ENCODE measurements at regions not wholly inside any gene's neighbourhood (a gene's known extent, or its start where the extent isn't known, plus 50 kb on each side); places are given as distances from the start of the nearest gene placed in this dataset.

DNA sequence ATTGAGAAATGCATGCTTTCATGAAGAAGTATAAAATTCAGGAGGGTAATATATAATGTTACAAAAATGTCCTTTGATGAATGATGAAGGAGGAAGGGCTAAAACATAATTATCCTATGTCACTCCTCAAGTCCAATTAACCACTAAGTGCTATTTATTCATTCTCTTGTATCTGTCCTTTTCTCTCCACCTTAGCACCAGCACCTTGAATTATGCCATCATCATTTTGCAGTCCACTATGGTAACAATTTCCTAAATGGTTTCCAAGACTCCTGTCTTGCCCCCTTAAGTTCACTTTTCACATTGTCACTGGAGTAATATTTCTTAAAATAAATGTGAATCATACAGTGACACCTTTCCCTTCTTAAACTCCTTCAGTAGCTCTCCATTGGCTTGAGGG lies 756.3 kb downstream of the STPG2 start:
- Mint-ChIP-seq H3K4me1 (peaks cover 0 to 1% (median 0%) of the 10 kb centered on the region in 7 donors), H3K4me3 (no peak overlapping the region), H3K9me3 (peaks cover 0 to 19% (median 5%) of the 10 kb centered on the region in 11 donors), H3K27ac (no peak overlapping the region), H3K36me3 (no peaks in the 10 kb centered on the region), H3K27me3 (no peaks in the 10 kb centered on the region)
- DNase-seq = no peak
- Histone ChIP-seq H3K9me3 (ENCODE audit: control insufficient read depth in 2 of 3, low read length in 3 of 3) (no peaks in the 10 kb centered on the region), H3K36me3 (ENCODE audit: control insufficient read depth in 2 of 3, insufficient read depth in 3 of 3, low read length in 3 of 3) (no peaks in the 10 kb centered on the region), H3K27me3 (ENCODE audit: control insufficient read depth in 2 of 2, insufficient read depth in 2 of 2, low read length in 2 of 2) (no peaks in the 10 kb centered on the region), H3K4me3 (ENCODE audit: low read length) (no peak overlapping the region), H3K4me1 (ENCODE audit: control insufficient read depth in 2 of 2, insufficient read depth in 2 of 2, low read length in 2 of 2) (no peaks in the 10 kb centered on the region), H3K27ac (ENCODE audit: low read depth, low read length) (no peak overlapping the region)
- POLR2A ChIA-PET = no interaction called here
- intact Hi-C loops (cut with micrococcal nuclease) = no loop called here
- ATAC-seq = no peak
- CTCF ChIA-PET = no interaction called here

DNA sequence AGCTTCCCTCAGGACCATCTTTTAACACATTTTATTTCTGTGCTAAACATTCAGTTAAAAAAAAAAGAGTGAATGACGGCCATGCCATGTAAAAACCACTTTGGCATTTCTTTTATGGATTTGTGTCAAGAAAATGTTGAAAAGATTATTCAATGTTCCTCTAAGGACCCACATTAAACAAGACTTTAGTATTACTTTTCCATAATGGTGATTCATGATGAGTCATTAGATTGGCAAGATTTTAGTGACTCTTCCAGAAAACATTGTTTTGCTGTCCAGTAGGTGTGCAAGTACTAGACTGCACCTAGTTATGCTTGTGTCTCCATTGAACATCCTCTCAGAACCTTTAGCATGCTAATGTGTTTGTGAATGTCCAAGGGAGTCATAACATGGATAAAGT lies 748.6 kb downstream of the STPG2 start:
- ATAC-seq (no peak), DNase-seq (no peak)
- peaks cover 0 to 1% (median 0%) of the 10 kb centered on the region in 7 donors for H3K4me1 Mint-ChIP-seq
- H3K36me3 Mint-ChIP-seq = no peaks in the 10 kb centered on the region
- CTCF ChIA-PET = no interaction called here
- Histone ChIP-seq H3K27me3 (ENCODE audit: control insufficient read depth in 2 of 2, insufficient read depth in 2 of 2, low read length in 2 of 2) (no peaks in the 10 kb centered on the region), H3K36me3 (ENCODE audit: control insufficient read depth in 2 of 3, insufficient read depth in 3 of 3, low read length in 3 of 3) (no peaks in the 10 kb centered on the region), H3K27ac (ENCODE audit: low read depth, low read length) (no peak overlapping the region), H3K9me3 (ENCODE audit: control insufficient read depth in 2 of 3, low read length in 3 of 3) (peaks cover 0 to 3% (median 0%) of the 10 kb centered on the region in 3 experiments), H3K4me1 (ENCODE audit: control insufficient read depth in 2 of 2, insufficient read depth in 2 of 2, low read length in 2 of 2) (no peaks in the 10 kb centered on the region), H3K4me3 (ENCODE audit: low read length) (no peak overlapping the region)
- intact Hi-C loops (cut with micrococcal nuclease) = no loop called here
- POLR2A ChIA-PET = no interaction called here
- no peaks in the 10 kb centered on the region for H3K27me3 Mint-ChIP-seq
- H3K4me3 Mint-ChIP-seq = no peak overlapping the region
- H3K27ac Mint-ChIP-seq = no peak overlapping the region
- H3K9me3 Mint-ChIP-seq = peaks cover 0 to 16% (median 6%) of the 10 kb centered on the region in 11 donors

DNA sequence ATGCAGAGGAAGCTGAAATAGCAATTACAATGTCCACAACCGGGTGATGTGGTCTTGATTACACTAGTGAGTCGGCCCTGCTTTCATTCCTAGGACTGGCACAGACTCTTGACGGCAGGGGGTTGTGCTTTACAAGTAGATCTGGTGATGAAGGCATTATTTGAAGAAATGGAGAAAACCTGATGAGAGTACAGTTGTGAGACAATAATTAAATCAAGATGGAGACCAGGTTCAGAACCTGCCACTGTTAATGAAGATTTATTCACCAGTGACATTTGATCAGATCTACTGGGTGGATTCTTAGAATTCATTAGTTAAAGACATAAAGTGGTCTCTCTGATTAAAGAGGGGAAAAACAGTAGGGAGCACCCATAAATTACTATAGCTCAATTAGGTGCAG lies 747.2 kb downstream of the STPG2 start:
- CTCF ChIA-PET = no interaction called here
- Mint-ChIP-seq H3K36me3 (no peaks in the 10 kb centered on the region), H3K4me3 (no peak overlapping the region), H3K4me1 (no peaks in the 10 kb centered on the region), H3K27ac (no peak overlapping the region), H3K9me3 (peaks cover 0 to 16% (median 10%) of the 10 kb centered on the region in 11 donors), H3K27me3 (no peaks in the 10 kb centered on the region)
- H3K27ac ChIP-seq (ENCODE audit: low read depth, low read length) = no peak overlapping the region
- no peaks in the 10 kb centered on the region for H3K36me3 ChIP-seq (ENCODE audit: control insufficient read depth in 2 of 3, insufficient read depth in 3 of 3, low read length in 3 of 3)
- ATAC-seq (no peak), DNase-seq (no peak)
- intact Hi-C loops (cut with micrococcal nuclease) = no loop called here
- H3K27me3 ChIP-seq (ENCODE audit: control insufficient read depth in 2 of 2, insufficient read depth in 2 of 2, low read length in 2 of 2) = no peaks in the 10 kb centered on the region
- no peaks in the 10 kb centered on the region for H3K4me1 ChIP-seq (ENCODE audit: control insufficient read depth in 2 of 2, insufficient read depth in 2 of 2, low read length in 2 of 2)
- H3K9me3 ChIP-seq (ENCODE audit: control insufficient read depth in 2 of 3, low read length in 3 of 3) = peaks cover 0 to 3% (median 0%) of the 10 kb centered on the region in 3 experiments
- H3K4me3 ChIP-seq (ENCODE audit: low read length) = no peak overlapping the region
- POLR2A ChIA-PET = no interaction called here

DNA sequence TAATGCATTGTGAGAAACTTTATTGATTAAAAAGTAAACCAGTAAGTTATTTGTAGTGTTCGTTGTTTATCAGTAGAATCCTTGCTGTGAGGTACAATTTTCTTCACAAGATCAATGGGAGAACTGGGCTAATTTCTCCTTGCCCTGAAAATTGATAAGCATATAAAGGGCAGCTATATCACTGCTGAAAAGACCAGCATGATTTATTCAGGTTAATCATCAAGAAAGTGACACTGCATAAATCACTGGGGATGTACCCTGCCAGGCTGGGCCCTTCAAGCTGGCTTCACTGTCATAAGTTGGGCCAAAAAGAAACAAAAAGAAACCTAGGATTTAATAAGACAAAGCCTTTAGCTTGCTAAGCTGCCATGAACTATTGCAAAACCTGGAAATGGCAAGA lies 746.7 kb downstream of the STPG2 start:
- H3K27ac Mint-ChIP-seq = no peak overlapping the region
- Histone ChIP-seq H3K9me3 (ENCODE audit: control insufficient read depth in 2 of 3, low read length in 3 of 3) (peaks cover 0 to 3% (median 0%) of the 10 kb centered on the region in 3 experiments), H3K4me1 (ENCODE audit: control insufficient read depth in 2 of 2, insufficient read depth in 2 of 2, low read length in 2 of 2) (no peaks in the 10 kb centered on the region), H3K36me3 (ENCODE audit: control insufficient read depth in 2 of 3, insufficient read depth in 3 of 3, low read length in 3 of 3) (no peaks in the 10 kb centered on the region), H3K4me3 (ENCODE audit: low read length) (no peak overlapping the region), H3K27me3 (ENCODE audit: control insufficient read depth in 2 of 2, insufficient read depth in 2 of 2, low read length in 2 of 2) (no peaks in the 10 kb centered on the region), H3K27ac (ENCODE audit: low read depth, low read length) (no peak overlapping the region)
- ChIA-PET POLR2A (no interaction called here), CTCF (no interaction called here)
- no peaks in the 10 kb centered on the region for H3K36me3 Mint-ChIP-seq
- no peaks in the 10 kb centered on the region for H3K27me3 Mint-ChIP-seq
- no peak for ATAC-seq
- H3K4me1 Mint-ChIP-seq = no peaks in the 10 kb centered on the region
- H3K4me3 Mint-ChIP-seq = no peak overlapping the region
- intact Hi-C loops (cut with micrococcal nuclease) = no loop called here
- peaks cover 0 to 16% (median 10%) of the 10 kb centered on the region in 11 donors for H3K9me3 Mint-ChIP-seq
- no peak for DNase-seq

DNA sequence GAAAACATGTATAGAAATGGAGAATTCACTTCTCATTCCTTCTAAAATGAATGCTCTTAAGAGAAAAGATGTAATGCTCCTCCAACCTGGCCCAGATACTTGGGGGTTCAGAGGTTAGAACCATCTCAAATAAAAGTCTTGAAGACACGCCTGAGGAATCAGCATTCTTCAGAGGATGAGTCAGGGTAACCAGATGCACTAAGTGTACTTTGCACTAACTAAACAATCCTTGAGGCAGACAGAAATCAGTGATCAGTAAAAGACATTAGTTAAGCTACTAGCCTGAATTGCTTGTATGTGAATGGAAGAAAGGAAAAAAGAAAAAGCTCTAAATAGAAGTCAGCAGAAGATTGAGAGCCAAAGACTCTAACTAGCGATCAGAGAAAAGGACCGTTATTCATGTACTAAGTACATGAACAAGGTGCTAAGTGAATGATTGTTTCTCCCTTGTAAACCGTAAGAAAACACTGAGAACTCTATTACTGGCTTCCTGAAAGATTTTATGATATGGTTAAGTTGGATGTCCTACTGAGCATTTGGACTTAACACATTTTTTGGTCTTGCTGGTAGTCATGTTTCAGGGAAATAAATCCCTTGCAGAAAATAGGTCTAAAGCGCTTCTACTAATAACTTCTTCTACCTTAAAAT lies 738.3 kb downstream of the STPG2 start:
- Mint-ChIP-seq H3K36me3 (no peaks in the 10 kb centered on the region), H3K9me3 (peaks cover 0 to 26% (median 15%) of the 10 kb centered on the region in 11 donors), H3K4me1 (no peaks in the 10 kb centered on the region), H3K27ac (no peak overlapping the region), H3K4me3 (no peak overlapping the region), H3K27me3 (no peaks in the 10 kb centered on the region)
- ChIA-PET CTCF (no interaction called here), POLR2A (no interaction called here)
- H3K27me3 ChIP-seq (ENCODE audit: control insufficient read depth in 2 of 2, insufficient read depth in 2 of 2, low read length in 2 of 2) = no peaks in the 10 kb centered on the region
- H3K27ac ChIP-seq (ENCODE audit: low read depth, low read length) = no peak overlapping the region
- H3K4me3 ChIP-seq (ENCODE audit: low read length) = no peak overlapping the region
- ATAC-seq (no peak), DNase-seq (no peak)
- H3K9me3 ChIP-seq (ENCODE audit: control insufficient read depth in 2 of 3, low read length in 3 of 3) = no peaks in the 10 kb centered on the region
- intact Hi-C loops (cut with micrococcal nuclease) = no loop called here
- no peaks in the 10 kb centered on the region for H3K36me3 ChIP-seq (ENCODE audit: control insufficient read depth in 2 of 3, insufficient read depth in 3 of 3, low read length in 3 of 3)
- H3K4me1 ChIP-seq (ENCODE audit: control insufficient read depth in 2 of 2, insufficient read depth in 2 of 2, low read length in 2 of 2) = no peaks in the 10 kb centered on the region

DNA sequence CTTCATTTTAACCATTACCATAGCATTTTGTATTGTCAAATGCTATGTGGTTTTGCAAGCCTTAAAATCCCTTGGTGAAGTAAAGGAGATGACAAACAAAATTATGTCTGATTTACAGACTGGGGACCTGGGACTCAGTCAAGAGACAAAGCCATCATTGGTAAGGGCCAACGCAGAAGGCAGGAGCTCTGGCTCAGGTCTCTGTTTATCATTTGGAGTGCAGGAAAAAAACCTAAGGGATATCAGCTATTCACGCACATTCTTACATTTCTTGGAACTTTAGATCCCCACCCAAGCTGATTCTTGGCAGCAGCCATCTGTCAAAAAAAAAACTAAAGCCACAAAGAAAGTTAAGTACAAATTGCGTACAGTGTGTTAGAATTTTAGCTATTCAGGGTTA lies 731.9 kb downstream of the STPG2 start:
- POLR2A ChIA-PET = no interaction called here

DNA sequence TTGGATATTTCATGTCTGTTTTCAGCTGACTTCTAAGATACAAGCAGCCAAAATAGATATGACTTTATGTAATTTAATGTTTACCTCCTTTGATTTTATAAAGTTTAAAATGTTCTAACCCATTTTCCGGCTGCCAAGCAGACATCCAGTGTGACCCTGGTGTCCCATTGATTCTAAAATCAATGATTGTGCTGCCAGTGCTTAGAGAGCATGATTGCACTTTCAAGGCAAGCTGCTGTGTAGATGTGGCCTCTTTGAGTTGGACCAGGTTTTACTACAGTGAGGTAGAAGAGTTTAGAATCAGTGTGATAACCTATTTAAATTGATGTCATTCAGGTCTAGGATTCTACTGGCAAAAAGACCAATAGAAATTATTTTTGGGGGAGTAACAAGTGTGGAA lies 730.9 kb downstream of the STPG2 start:
- ATAC-seq (no peak), DNase-seq (no peak)
- POLR2A ChIA-PET = no interaction called here
- Histone ChIP-seq H3K36me3 (ENCODE audit: control insufficient read depth in 2 of 3, insufficient read depth in 3 of 3, low read length in 3 of 3) (no peaks in the 10 kb centered on the region), H3K27ac (ENCODE audit: low read depth, low read length) (no peak overlapping the region), H3K9me3 (ENCODE audit: control insufficient read depth in 2 of 3, low read length in 3 of 3) (peaks cover 0 to 6% (median 0%) of the 10 kb centered on the region in 3 experiments), H3K27me3 (ENCODE audit: control insufficient read depth in 2 of 2, insufficient read depth in 2 of 2, low read length in 2 of 2) (no peaks in the 10 kb centered on the region), H3K4me1 (ENCODE audit: control insufficient read depth in 2 of 2, insufficient read depth in 2 of 2, low read length in 2 of 2) (no peaks in the 10 kb centered on the region), H3K4me3 (ENCODE audit: low read length) (no peak overlapping the region)
- H3K4me1 Mint-ChIP-seq = no peaks in the 10 kb centered on the region
- intact Hi-C loops (cut with micrococcal nuclease) = no loop called here
- H3K36me3 Mint-ChIP-seq = peaks cover 0 to 7% (median 0%) of the 10 kb centered on the region in 5 donors
- peaks cover 0 to 17% (median 8%) of the 10 kb centered on the region in 11 donors for H3K9me3 Mint-ChIP-seq
- no peaks in the 10 kb centered on the region for H3K27me3 Mint-ChIP-seq
- H3K4me3 Mint-ChIP-seq = no peak overlapping the region
- CTCF ChIA-PET = no interaction called here
- H3K27ac Mint-ChIP-seq = no peak overlapping the region

More for the DNA sequence above, 731.9 kb downstream of the STPG2 start:
- no peak for ATAC-seq
- Histone ChIP-seq H3K4me3 (ENCODE audit: low read length) (no peak overlapping the region), H3K9me3 (ENCODE audit: control insufficient read depth in 2 of 3, low read length in 3 of 3) (peaks cover 0 to 6% (median 0%) of the 10 kb centered on the region in 3 experiments), H3K36me3 (ENCODE audit: control insufficient read depth in 2 of 3, insufficient read depth in 3 of 3, low read length in 3 of 3) (no peaks in the 10 kb centered on the region), H3K27me3 (ENCODE audit: control insufficient read depth in 2 of 2, insufficient read depth in 2 of 2, low read length in 2 of 2) (no peaks in the 10 kb centered on the region), H3K4me1 (ENCODE audit: control insufficient read depth in 2 of 2, insufficient read depth in 2 of 2, low read length in 2 of 2) (no peaks in the 10 kb centered on the region), H3K27ac (ENCODE audit: low read depth, low read length) (no peak overlapping the region)
- no peak for DNase-seq
- Mint-ChIP-seq H3K27me3 (no peaks in the 10 kb centered on the region), H3K9me3 (peaks cover 0 to 20% (median 11%) of the 10 kb centered on the region in 11 donors), H3K36me3 (peaks cover 0 to 7% (median 0%) of the 10 kb centered on the region in 5 donors), H3K27ac (no peak overlapping the region), H3K4me3 (no peak overlapping the region), H3K4me1 (no peaks in the 10 kb centered on the region)
- CTCF ChIA-PET = interaction anchor here (0.6 kb wide), 1 partner anchor 98 kb away, joined by 3 read pairs; no protein-coding TSS in a partner anchor
- intact Hi-C loops (cut with micrococcal nuclease) = no loop called here

Measured in naive thymus-derived CD4-positive, alpha-beta T cell (primary cell).